B cell (primary cell): ENCODE measurements at regions not wholly inside any gene's neighbourhood (a gene's known extent, or its start where the extent isn't known, plus 50 kb on each side); places are given as distances from the start of the nearest gene placed in this dataset.

Source experiments
- ATAC-seq: fragments of 200-7000 bp; cut with Tn5 transposase; one replicate; pipeline ENCODE4 v1.10.0; 2021; ENCODE audit warnings: low read depth, mild to moderate bottlenecking, moderate number of reproducible peaks, moderate library complexity
- CTCF ChIA-PET: fragments of 350-600 bp; sonication (Branson Sonifier 250); formaldehyde crosslinking; loops from one replicate; lab custom pipeline; 2021; ENCODE audit warnings: antibody characterized with exemption, inconsistent platforms; lab: Charles Lee
- POLR2A ChIA-PET: fragments of 350-600 bp; sonication (Branson Sonifier 250); formaldehyde crosslinking; loops from one replicate; lab custom pipeline; 2021; ENCODE audit warnings: antibody characterized with exemption; lab: Charles Lee
- DNase-seq: peaks from one replicate; pipeline ENCODE4 v3.0.0; 2013
- H2AFZ ChIP-seq: 2 replicates; pipeline ENCODE4 v1.6.1; 2012; ENCODE audit warnings: mild to moderate bottlenecking, low read depth, low read length; ENCODE audit not compliant: insufficient read depth, poor library complexity, severe bottlenecking
- H3K27ac ChIP-seq, 2 donors: 1 replicate in 1 of 2; 2 replicates in 1 of 2; pipeline ENCODE4 v1.5.1; 2012 to 2013; ENCODE audit warnings: low read length in 2 of 2, mild to moderate bottlenecking in 2 of 2, moderate library complexity in 1 of 2
- H3K27me3 ChIP-seq, 4 experiments: fragments of 200-600 bp in 1 of 4; sonication (generic) in 1 of 4; replicated peaks in 1 of 4; 1 replicate in 2 of 4; 2 replicates in 2 of 4; pipeline versions ENCODE4 v1.6.1 to v1.7.0; 2013 to 2016; ENCODE audit warnings: low read length in 3 of 4, mild to moderate bottlenecking in 2 of 4, mixed read lengths in 1 of 4, moderate library complexity in 1 of 4; ENCODE audit not compliant: insufficient read depth in 4 of 4, control insufficient read depth in 3 of 4; ENCODE audit errors: control extremely low read depth in 1 of 4
- H3K36me3 ChIP-seq, 2 experiments: replicated peaks in 1 of 2; 1 replicate in 1 of 2; 2 replicates in 1 of 2; pipeline versions ENCODE4 v1.6.1 to v1.7.1; 2013; ENCODE audit warnings: low read length in 1 of 2; ENCODE audit not compliant: insufficient read depth in 2 of 2, control insufficient read depth in 1 of 2; ENCODE audit errors: control extremely low read depth in 1 of 2, extremely low read depth in 1 of 2
- H3K4me1 ChIP-seq, 2 donors: fragments of 200-600 bp in 1 of 2; sonication (generic) in 1 of 2; 1 replicate in 1 of 2; 2 replicates in 1 of 2; pipeline versions ENCODE4 v1.5.1 to v1.6.1; 2013 to 2017; ENCODE audit warnings: low read length in 2 of 2; ENCODE audit not compliant: control insufficient read depth in 2 of 2, insufficient read depth in 2 of 2
- H3K4me2 ChIP-seq: replicated peaks from 2 replicates; pipeline ENCODE3; 2012; ENCODE audit warnings: mild to moderate bottlenecking, low read depth, low read length; ENCODE audit not compliant: poor library complexity, severe bottlenecking
- H3K4me3 ChIP-seq, 5 experiments: fragments of 200-600 bp in 1 of 5; sonication (generic) in 1 of 5; 1 replicate in 3 of 5; 2 replicates in 2 of 5; pipeline versions ENCODE4 v1.5.1 to v1.7.0; 2011 to 2016; ENCODE audit warnings: low read length in 4 of 5, mild to moderate bottlenecking in 4 of 5, low read depth in 2 of 5, control low read depth in 1 of 5, moderate library complexity in 1 of 5; ENCODE audit not compliant: insufficient read depth in 1 of 5; ENCODE audit errors: control extremely low read depth in 1 of 5, extremely low read depth in 1 of 5
- H3K79me2 ChIP-seq: fragments of 200-600 bp; sonication (generic); one replicate; pipeline ENCODE4 v1.6.0; 2016; ENCODE audit warnings: low read length; ENCODE audit not compliant: control insufficient read depth, insufficient read depth
- H3K9ac ChIP-seq: fragments of 200-600 bp; sonication (generic); 2 replicates; pipeline ENCODE4 v1.6.1; 2017; ENCODE audit warnings: mild to moderate bottlenecking, low read length, moderate library complexity
- H3K9me3 ChIP-seq, 3 donors: one replicate each; pipeline versions ENCODE4 v1.6.1 to v1.7.1; 2013; ENCODE audit warnings: low read length in 2 of 3; ENCODE audit not compliant: control insufficient read depth in 2 of 3, insufficient read depth in 1 of 3; ENCODE audit errors: control extremely low read depth in 1 of 3
- H4K20me1 ChIP-seq: 2 replicates; pipeline ENCODE4 v1.6.0; 2012; ENCODE audit warnings: mild to moderate bottlenecking, low read length; ENCODE audit not compliant: insufficient read depth, control insufficient read depth, poor library complexity, severe bottlenecking
- H3K27ac Mint-ChIP-seq: one replicate; pipeline ENCODE4 v1.8.0; 2021; ENCODE audit warnings: mixed read lengths
- H3K27me3 Mint-ChIP-seq: one replicate; pipeline ENCODE4 v1.8.0; 2021; ENCODE audit warnings: mixed read lengths
- H3K4me1 Mint-ChIP-seq: one replicate; pipeline ENCODE4 v1.8.0; 2021; ENCODE audit warnings: mixed read lengths
- H3K4me3 Mint-ChIP-seq: one replicate; pipeline ENCODE4 v1.8.0; 2021; ENCODE audit warnings: mixed read lengths
- H3K9me3 Mint-ChIP-seq: one replicate; pipeline ENCODE4 v1.8.0; 2022; ENCODE audit warnings: mixed read lengths; ENCODE audit not compliant: insufficient read depth
- EZH2 ChIP-seq: IDR thresholded peaks from 2 replicates; pipeline ENCODE4 v1.6.1; 2012; ENCODE audit warnings: borderline replicate concordance, low read depth, mild to moderate bottlenecking, moderate library complexity, low read length; ENCODE audit not compliant: insufficient read depth, poor library complexity, severe bottlenecking
- WGBS: methylation state at CpG from one replicate; pipeline ENCODE4 v1.1.5; 2013; ENCODE audit warnings: missing lambda C conversion rate; ENCODE audit not compliant: insufficient coverage; 5-methylcytosine and 5-hydroxymethylcytosine counted together
- intact Hi-C: fragments of 100-400 bp; cut with micrococcal nuclease; formaldehyde crosslinking; loops from one replicate; pipeline ENCODE4 v1.10.0; 2022
- TF ChIP-seq, protein P1 (sequence below): fragments of 200-600 bp; IDR thresholded peaks from one replicate; pipeline ENCODE4 v1.8.0; 2022; ENCODE audit warnings: antibody characterized with exemption, mild to moderate bottlenecking

DNA sequence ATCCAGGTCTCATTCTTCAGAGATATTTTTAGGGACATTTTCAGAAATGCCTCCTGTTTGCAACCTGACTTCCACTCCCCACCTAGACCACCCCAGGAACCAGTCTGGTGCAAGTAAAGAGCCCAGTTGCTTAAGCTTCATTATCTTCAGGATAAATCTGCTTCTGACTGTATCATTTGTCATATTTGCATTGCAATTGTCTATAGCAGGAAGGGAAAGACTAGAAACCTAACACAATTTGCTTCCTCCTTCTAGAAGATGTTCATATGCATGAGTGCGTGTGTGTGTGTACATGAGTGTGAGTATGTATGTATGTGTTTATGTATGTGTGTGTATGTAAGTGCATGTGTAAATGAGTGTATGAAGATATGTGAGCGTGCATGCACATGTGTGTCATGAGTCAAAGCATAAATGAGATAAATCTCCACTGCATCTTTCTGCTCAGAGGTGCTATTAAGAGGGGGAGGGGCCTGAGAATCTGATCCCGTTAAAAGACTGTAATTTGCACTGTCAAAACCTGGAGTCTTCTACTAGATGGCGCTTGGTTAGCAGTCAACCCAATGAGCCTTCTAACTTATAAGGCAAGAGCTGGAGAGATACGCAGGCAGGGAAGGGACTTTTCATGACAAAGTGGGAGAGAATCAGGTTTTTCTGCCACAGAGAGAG is 178.8 kb upstream of the KL start:
- Histone ChIP-seq H3K79me2 (no peaks in the 10 kb centered on the region), H3K9me3 (peaks cover 0 to 6% (median 0%) of the 10 kb centered on the region in 3 donors), H3K4me1 (peaks cover 18 to 37% of the 10 kb centered on the region in 2 donors), H3K27me3 (no peaks in the 10 kb centered on the region), H3K9ac (no peak overlapping the region), H3K4me2 (peak overlapping the region; percentile 28), H3K4me3 (no peak overlapping the region), H4K20me1 (no peaks in the 10 kb centered on the region), H3K27ac (no peak overlapping the region), H3K36me3 (no peaks in the 10 kb centered on the region), H2AFZ (peak overlapping the region; percentile 37)
- ChIA-PET POLR2A (no interaction called here), CTCF (no interaction called here)
- Mint-ChIP-seq H3K9me3 (peaks cover 8% of the 10 kb centered on the region), H3K27me3 (no peaks in the 10 kb centered on the region), H3K4me3 (no peak overlapping the region), H3K27ac (peak overlapping the region; percentile 23), H3K4me1 (peaks cover 29% of the 10 kb centered on the region)
- intact Hi-C loops = no loop called here
- ATAC-seq (no peak), DNase-seq (peak; percentile 7)
- no peak for TF ChIP-seq EZH2
- TF ChIP-seq, protein P1, sequence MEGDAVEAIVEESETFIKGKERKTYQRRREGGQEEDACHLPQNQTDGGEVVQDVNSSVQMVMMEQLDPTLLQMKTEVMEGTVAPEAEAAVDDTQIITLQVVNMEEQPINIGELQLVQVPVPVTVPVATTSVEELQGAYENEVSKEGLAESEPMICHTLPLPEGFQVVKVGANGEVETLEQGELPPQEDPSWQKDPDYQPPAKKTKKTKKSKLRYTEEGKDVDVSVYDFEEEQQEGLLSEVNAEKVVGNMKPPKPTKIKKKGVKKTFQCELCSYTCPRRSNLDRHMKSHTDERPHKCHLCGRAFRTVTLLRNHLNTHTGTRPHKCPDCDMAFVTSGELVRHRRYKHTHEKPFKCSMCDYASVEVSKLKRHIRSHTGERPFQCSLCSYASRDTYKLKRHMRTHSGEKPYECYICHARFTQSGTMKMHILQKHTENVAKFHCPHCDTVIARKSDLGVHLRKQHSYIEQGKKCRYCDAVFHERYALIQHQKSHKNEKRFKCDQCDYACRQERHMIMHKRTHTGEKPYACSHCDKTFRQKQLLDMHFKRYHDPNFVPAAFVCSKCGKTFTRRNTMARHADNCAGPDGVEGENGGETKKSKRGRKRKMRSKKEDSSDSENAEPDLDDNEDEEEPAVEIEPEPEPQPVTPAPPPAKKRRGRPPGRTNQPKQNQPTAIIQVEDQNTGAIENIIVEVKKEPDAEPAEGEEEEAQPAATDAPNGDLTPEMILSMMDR = no peak
- 93% methylated on average over 4 of the region's 5 CpGs for WGBS
